ENCODE measurements at regions not wholly inside any gene's neighbourhood (a gene's known extent, or its start where the extent isn't known, plus 50 kb on each side); places are given as distances from the start of the nearest gene placed in this dataset.

DNA sequence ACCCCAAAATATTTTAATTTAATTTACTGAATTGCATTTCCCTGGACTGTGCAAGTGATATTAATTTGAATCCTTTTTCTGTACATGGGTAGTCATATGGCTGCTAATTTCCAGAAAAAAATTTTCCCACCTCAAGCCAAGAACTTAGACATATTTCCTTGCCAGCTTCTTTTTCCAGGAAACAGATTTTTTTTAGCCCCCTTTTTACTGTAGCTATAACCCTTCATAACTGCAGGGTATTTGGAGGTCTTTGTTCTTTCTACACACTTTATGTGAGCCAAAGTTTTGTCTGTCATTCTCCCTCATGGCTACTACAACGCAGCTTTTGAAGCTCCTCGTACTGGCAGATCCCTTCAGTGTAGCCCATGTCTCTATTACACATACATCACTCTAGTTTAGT lies 261.2 kb upstream of the PIK3R1 start:
- TF ChIP-seq EP300 (IDR thresholded peaks at IDR 0.05; ENCODE audit: low read depth) (no peak), POLR2AphosphoS5 (IDR thresholded peaks at IDR 0.05) (no peak), POLR2A (IDR thresholded peaks at IDR 0.05) (no peak)
- TF ChIP-seq, protein P1, sequence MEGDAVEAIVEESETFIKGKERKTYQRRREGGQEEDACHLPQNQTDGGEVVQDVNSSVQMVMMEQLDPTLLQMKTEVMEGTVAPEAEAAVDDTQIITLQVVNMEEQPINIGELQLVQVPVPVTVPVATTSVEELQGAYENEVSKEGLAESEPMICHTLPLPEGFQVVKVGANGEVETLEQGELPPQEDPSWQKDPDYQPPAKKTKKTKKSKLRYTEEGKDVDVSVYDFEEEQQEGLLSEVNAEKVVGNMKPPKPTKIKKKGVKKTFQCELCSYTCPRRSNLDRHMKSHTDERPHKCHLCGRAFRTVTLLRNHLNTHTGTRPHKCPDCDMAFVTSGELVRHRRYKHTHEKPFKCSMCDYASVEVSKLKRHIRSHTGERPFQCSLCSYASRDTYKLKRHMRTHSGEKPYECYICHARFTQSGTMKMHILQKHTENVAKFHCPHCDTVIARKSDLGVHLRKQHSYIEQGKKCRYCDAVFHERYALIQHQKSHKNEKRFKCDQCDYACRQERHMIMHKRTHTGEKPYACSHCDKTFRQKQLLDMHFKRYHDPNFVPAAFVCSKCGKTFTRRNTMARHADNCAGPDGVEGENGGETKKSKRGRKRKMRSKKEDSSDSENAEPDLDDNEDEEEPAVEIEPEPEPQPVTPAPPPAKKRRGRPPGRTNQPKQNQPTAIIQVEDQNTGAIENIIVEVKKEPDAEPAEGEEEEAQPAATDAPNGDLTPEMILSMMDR (IDR thresholded peaks at IDR 0.05), result no peak
- in situ Hi-C loops (cut with MboI; ENCODE audit: low pct_ligation_motif_present in 1 of 4, low pct_unique_long_range_greater_than_20kb in 1 of 4, low sequenced_read_pairs in 3 of 4) (no loop called here), intact Hi-C loops (cut with DNase I; ENCODE audit: low total_unique reads) (no loop called here)
- Histone ChIP-seq H3K36me3 (no peaks in the 10 kb centered on the region), H3K4me1 (no peaks in the 10 kb centered on the region), H3K9me3 (no peaks in the 10 kb centered on the region), H3K4me3 (no peak overlapping the region), H3K27ac (no peak overlapping the region), H3K27me3 (no peaks in the 10 kb centered on the region)
- no peak for DNase-seq
- 80 to 89% methylated on average over 2 of the region's 2 CpGs for WGBS, 2 donors (ENCODE audit: low coverage in 1 of 2)

DNA sequence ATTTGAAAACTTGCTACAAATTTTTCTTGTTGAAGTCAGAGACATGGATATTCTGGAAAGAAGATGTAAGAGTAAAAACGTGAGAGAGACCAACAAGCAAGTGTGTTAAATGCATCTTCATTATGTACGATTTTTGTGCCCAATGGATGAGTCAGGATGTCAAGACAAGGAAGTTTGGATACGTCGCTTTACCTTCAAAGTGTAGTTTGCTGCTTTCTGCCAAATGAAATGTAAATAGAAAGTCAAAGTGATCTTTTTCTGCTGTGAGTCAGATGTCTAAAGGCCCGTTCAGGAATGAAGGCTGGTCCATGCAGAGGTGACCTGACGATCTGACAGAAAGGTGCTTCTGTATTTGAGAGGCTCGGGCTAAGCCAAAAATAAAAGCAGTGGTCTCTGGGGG lies 273.1 kb upstream of the PIK3R1 start:
- peaks cover 0 to 6% (median 0%) of the 10 kb centered on the region in 4 donors for H3K4me1 ChIP-seq
- no peak overlapping the region for H3K4me3 ChIP-seq
- DNase-seq, result no peak
- TF ChIP-seq, protein P1 (IDR thresholded peaks at IDR 0.05), result no peak
- TF ChIP-seq POLR2A (IDR thresholded peaks at IDR 0.05), result no peak
- no peak for TF ChIP-seq EP300 (IDR thresholded peaks at IDR 0.05; ENCODE audit: low read depth)
- TF ChIP-seq POLR2AphosphoS5 (IDR thresholded peaks at IDR 0.05), result no peak
- 63 to 69% methylated on average over 4 to 7 of the region's 7 CpGs for WGBS, 2 donors (ENCODE audit: low coverage in 1 of 2)
- intact Hi-C loops (cut with DNase I; ENCODE audit: low total_unique reads), result loop anchor here (5.0 kb wide), 1 partner anchor 675 kb away; no protein-coding TSS in a partner anchor
- in situ Hi-C loops (cut with MboI; ENCODE audit: low pct_ligation_motif_present in 1 of 4, low pct_unique_long_range_greater_than_20kb in 1 of 4, low sequenced_read_pairs in 3 of 4), result no loop called here
- no peaks in the 10 kb centered on the region for H3K27me3 ChIP-seq
- peak overlapping the region in 2 of 4 donors; percentile 38 to 41 for H3K27ac ChIP-seq
- H3K9me3 ChIP-seq, result no peaks in the 10 kb centered on the region
- H3K36me3 ChIP-seq, result no peaks in the 10 kb centered on the region

DNA sequence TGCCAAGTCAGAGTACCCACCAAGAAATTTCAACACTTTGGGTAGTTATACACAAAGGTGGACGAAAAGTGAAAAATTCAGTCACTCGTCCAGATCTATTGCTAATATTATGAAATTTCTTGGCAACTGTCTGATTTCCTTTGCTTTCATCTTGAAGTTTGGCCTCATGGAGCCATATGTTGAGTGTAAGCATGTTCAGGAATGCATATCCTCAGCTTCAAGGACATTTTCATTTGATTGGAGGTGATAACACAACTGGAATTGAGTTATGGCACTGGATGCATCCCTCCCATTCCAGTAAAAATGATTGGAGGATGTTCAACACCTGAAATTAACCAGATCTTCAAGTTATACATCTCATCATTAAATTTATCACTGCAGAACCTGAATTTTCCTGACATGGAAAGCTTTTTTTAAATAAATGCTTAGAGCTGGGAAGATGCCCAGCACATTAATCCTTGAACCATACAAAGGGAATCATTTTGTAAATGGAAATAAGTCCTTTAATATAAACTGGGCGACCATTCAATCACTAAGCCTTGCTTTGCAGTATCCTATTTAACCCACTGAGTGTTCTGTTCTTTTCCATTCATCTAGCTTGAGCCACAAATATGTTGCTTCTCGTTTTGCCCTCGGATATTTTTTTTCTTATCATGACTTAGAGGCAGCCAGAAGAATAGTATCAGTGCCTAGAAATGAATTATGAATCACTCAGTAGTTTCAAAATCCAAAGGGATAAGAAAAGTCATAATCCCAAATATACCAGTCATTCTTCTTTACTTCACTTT lies 273.7 kb upstream of the PIK3R1 start:
- TF ChIP-seq POLR2A (IDR thresholded peaks at IDR 0.05) (no peak), EP300 (IDR thresholded peaks at IDR 0.05; ENCODE audit: low read depth) (no peak), POLR2AphosphoS5 (IDR thresholded peaks at IDR 0.05) (no peak)
- TF ChIP-seq, protein P1 (IDR thresholded peaks at IDR 0.05), result no peak
- Histone ChIP-seq H3K36me3 (no peaks in the 10 kb centered on the region), H3K4me1 (peaks cover 0 to 6% (median 0%) of the 10 kb centered on the region in 4 donors), H3K27me3 (no peaks in the 10 kb centered on the region), H3K9me3 (no peaks in the 10 kb centered on the region), H3K27ac (peak overlapping the region in 2 of 4 donors; percentile 38 to 41), H3K4me3 (no peak overlapping the region)
- DNase-seq, result no peak
- intact Hi-C loops (cut with DNase I; ENCODE audit: low total_unique reads), result loop anchor here (5.0 kb wide), 1 partner anchor 675 kb away; no protein-coding TSS in a partner anchor
- 42 to 49% methylated on average over 5 of the region's 5 CpGs for WGBS, 2 donors (ENCODE audit: low coverage in 1 of 2)
- in situ Hi-C loops (cut with MboI; ENCODE audit: low pct_ligation_motif_present in 1 of 4, low pct_unique_long_range_greater_than_20kb in 1 of 4, low sequenced_read_pairs in 3 of 4), result no loop called here

DNA sequence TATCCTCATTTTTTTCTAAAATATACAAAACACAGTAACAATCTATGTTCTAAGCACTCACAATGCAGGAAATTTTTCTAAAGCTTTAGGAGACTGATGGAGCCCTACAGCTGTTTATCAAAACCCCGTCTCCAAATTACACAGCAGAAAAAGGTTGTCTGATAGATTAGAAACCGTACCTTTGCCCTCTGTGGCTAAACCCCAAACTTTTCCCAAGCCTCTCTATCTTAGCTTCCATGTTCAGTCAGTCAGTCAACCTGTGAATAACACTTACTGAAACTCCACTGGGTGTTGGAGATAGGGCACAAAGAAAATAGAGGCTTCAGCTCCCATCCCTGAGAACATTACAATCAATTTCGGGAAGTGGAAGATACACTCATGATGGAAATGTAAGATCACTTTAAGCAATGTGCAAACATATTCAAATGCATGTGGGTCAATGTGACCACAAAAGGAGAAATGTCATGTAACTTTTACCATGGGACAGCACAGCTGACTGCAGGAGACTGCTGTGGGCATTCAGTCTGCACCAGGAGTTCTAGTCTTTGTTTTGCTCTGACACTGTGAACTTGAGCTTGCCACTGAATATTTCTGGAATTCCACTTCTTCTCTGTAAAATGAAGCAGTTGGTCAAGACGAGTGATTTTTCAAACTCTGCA lies 279.5 kb upstream of the PIK3R1 start:
- no peak for DNase-seq
- WGBS, 2 donors (ENCODE audit: low coverage in 1 of 2), result 60 to 64% methylated on average over 4 of the region's 4 CpGs
- Histone ChIP-seq H3K27me3 (no peaks in the 10 kb centered on the region), H3K36me3 (no peaks in the 10 kb centered on the region), H3K9me3 (no peaks in the 10 kb centered on the region), H3K27ac (no peak overlapping the region), H3K4me3 (no peak overlapping the region), H3K4me1 (no peaks in the 10 kb centered on the region)
- TF ChIP-seq EP300 (IDR thresholded peaks at IDR 0.05; ENCODE audit: low read depth) (no peak), POLR2A (IDR thresholded peaks at IDR 0.05) (no peak), POLR2AphosphoS5 (IDR thresholded peaks at IDR 0.05) (no peak)
- TF ChIP-seq, protein P1 (IDR thresholded peaks at IDR 0.05), result no peak
- in situ Hi-C loops (cut with MboI; ENCODE audit: low pct_ligation_motif_present in 1 of 4, low pct_unique_long_range_greater_than_20kb in 1 of 4, low sequenced_read_pairs in 3 of 4), result no loop called here
- intact Hi-C loops (cut with DNase I; ENCODE audit: low total_unique reads), result no loop called here
